RPMI7951 (cell line): ENCODE measurements at regions not wholly inside any gene's neighbourhood (a gene's known extent, or its start where the extent isn't known, plus 50 kb on each side); places are given as distances from the start of the nearest gene placed in this dataset.
A peak's percentile ranks its signal among the peaks of the same experiment; 100 is the strongest.
"Not testable (repeated sequence)": the region's sequence is repeated elsewhere in the genome, so short reads cannot be mapped to it uniquely, and the experiment has no call there.

Experiments
- DNase-seq: peaks from one replicate; pipeline ENCODE4 v3.0.0-alpha.2; 2012; ENCODE audit warnings: low read depth

DNA sequence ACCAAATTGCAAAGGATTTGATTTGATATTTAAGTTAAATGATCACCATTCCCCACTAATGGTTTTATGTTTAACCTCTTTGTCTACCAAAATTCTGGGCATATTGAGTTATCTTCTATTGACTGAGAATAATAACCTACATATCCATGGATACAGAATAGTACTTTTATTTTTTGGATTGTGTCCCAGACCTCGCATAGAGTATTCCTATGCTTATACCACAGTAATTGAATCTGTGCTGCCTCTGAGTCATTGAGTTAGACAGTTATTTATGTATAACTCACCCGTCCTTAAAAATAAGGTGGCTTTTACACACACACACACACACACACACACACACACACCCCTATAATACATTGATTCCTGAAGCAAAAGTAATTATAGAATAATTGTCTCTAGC lies 690.1 kb upstream of the BCHE start:
- DNase-seq: peak; percentile 4

GRCh38 chr3:166526881-166527280 lies 689.7 kb upstream of the BCHE start:
- no peak for DNase-seq

DNA sequence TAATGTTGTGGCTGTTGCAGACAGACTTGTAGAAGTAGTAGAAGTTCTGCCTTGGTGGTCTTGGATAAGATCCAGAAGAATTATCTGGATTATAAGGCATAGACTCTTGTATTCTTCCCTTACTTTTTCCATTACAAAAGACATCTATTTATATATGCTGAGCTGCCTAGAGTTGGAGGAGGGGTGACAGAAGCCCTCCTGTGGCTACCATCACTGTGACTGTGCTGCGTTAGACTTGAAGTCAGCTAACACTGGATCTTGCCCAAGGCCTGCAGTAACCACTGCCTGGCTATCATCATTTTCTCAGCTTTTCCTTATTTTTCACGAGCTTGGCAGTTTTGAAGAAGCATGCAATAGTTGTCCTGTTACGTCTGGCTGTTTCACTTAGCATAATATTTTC lies 684.8 kb upstream of the BCHE start:
- no peak for DNase-seq

DNA sequence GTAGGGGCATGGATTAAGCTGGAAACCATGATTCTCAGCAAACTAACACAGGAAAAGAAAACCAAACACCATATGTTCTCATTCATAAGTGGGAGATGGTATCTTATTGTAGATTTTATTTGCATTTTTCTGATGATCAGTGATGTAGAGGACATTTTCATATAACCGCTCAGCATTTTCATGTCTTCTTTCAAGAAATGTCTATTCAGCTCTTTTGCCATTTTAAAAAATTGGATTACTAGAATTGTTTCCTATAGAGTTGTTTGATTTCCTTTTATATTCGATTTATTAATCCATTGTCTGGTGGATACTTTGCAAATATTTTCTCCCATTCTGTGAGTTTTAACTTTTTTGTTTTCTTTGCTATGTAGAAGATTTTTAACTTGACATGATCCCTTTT lies 682.2 kb upstream of the BCHE start:
- DNase-seq: no peak

- DNase-seq: no peak
Observed at GRCh38 chr3:166518040-166518439, 680.8 kb upstream of the BCHE start.

DNA sequence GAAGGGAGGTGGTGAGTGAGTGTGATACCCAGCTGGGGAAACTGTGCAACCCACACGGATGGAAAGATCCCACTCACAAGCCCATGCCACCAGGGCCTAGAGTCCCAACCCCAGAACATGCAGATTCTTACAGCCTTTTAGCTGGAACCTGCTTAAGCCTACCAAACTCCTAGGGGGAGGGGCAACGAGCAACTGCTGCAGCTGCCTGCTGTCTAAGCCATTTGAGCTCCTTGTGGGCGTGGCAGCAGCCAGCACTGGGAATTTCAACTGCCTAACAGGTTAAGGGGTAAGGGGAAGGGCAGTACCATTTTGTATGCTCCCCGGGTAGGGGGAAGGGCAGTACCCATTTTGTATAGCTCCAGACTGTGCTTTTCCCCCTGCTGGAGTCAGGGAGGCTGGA lies 673.2 kb upstream of the BCHE start:
- DNase-seq: no peak

GRCh38 chr3:166500420-166500819 lies 663.2 kb upstream of the BCHE start:
- not testable (repeated sequence) for DNase-seq

- no peak for DNase-seq
Observed at GRCh38 chr3:166499636-166500035, 662.4 kb upstream of the BCHE start.

DNA sequence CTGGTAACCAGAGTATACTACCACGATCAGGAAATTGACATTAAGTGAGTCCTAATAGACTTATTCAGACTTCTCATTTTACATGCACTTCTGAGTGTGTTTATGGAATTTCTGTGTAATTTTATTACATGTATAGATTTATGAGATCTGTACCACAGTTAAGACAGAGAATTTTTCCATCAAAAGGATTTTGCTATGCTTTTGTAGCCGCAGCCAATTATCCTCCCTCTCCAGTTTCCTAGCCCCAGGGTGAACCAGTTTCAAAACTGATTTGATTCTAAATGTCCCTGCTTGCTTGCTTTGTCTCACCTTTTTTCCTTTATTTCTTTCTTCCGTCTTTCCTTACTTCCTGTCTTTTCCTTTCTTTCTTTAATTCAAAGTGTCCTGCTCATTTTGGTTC lies 661.2 kb upstream of the BCHE start:
- no peak for DNase-seq

GRCh38 chr3:166489826-166490225 lies 652.6 kb upstream of the BCHE start:
- DNase-seq: no peak

GRCh38 chr3:166488977-166489672 lies 651.9 kb upstream of the BCHE start:
- no peak for DNase-seq

DNA sequence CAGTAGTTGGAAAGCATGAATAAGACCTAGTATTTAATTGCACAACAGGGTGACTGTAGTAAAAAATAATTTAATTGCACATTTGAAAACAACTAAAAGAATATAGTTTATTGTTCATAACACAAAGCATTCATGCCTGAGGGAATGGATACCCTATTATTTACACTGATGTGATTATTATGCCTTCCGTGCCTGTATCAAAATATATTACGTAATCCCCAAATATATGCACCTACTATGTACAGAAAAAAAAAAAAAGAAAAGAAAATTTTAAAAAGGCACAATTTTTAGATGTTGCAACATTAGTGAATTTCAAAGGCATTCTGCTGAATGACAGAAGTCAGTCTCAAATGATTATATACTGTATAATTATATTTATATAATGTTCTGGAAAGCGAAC lies 647.2 kb upstream of the BCHE start:
- no peak for DNase-seq

DNA sequence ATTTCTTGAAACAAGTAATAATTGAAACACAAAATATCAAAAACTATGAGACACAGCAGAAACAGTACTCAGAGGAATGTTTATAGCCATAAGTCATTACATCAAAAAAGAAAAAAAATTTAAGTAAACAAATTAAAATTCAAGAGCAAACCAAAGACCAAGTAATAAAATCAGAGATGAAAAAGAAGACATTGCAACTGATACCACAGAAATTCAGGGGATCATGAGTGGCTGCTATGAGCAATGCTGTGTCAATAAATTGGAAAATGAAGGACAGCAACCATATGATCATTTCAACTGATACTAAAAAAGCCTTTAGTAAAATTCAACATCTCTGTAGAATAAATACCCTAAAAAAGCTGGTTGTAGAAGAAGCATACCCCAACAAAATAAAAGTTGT lies 644.1 kb upstream of the BCHE start:
- no peak for DNase-seq

- no peak for DNase-seq
Observed at GRCh38 chr3:166478356-166478755, 641.1 kb upstream of the BCHE start.

DNA sequence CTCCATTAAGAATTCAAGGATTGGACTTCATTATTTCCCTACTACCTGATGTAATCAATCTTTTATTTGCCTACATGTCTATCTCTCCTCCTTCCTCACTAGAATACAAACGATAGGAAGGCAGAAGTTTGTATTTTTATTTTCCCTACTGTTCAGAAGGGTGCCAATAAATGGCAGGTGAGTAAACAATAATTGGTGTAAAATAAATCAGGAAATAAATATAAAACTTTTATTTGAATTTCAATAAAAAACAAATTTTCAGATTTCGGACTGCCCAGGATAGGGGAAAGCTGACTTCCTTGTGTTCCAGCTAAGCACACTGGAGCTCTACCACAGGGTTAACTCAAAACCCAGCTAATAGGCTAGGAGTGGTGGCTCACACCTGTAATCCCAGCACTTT lies 636.3 kb upstream of the BCHE start:
- no peak for DNase-seq

- DNase-seq: no peak
Observed at GRCh38 chr3:166472015-166472414, 634.8 kb upstream of the BCHE start.

DNA sequence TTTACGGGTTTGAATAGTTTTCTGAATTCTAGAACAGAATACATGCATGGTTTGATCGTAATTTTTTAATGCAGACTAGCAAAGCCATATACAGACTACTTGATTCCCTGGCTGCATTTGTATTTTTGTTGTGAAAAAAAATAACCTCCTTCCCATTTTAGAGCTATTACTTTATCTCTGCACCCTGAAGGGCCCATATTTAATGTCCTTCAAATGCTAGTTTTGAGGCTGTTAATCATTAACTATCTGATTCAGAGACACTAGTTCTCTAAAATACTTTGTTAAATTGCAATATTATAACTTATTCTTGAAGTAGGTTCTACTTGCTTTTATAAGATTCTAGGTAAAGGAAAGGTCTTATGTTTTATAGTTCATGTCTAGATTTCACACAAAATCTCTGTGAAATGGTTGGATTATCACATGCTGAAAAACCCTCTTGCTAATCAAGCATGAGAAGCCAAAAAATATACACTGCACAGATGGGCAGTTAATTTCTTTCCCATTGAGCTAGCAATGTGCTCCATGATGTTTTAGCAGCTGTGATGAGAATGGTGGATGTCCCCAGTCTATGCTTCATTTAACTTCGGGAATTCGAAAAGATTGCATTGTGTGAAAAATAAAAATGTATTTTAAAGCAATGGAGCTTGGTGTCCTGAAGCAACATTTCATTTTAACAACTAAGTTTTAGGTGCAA lies 634.0 kb upstream of the BCHE start:
- DNase-seq: no peak

DNA sequence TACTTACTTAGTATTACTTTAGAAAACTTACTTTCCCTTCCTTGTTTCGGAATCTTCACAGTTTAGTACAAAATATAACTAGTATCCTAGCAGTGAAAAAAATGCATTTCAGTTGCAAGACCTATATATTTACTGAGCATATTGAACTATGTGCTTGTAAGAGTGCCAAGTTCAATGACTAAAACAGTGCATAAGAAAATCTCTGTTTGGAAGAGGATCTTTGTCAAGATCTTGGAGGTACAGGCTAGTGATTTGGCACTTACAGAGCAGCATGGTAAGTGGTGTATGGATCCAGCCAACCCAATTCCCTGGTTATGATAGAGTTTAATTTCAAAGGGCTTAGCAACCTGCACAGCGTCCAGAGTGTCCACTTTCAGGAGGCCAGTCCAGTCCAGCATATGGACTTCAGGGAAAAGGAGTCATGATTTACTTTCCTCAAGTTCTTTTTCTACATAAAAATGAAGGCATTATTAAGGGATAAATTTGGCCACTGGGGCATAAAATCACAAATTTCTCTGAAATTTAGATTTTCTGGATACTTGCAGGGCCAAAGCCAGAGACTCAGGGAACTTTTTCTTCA lies 625.8 kb upstream of the BCHE start:
- DNase-seq: no peak

DNA sequence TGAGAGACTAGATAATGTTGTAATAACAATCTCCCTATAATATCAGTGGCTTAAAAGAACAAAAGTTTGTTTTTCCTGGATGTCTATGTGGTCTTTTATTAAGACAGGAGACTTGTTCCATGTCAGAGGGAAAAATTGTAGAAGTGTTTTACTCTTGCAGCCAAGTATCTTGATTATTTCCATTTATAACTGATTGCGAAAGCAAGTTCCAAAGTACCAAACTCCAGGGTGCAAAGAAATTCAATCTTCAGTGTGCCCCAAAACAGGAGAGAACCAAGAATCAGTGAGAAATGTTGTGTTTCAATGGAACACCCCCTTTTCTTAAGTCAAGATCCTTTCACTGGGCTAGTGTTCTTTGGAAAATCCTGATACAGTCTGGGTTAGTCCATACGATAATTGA lies 624.4 kb upstream of the BCHE start:
- no peak for DNase-seq

- no peak for DNase-seq
Observed at GRCh38 chr3:166457382-166457781, 620.2 kb upstream of the BCHE start.

DNA sequence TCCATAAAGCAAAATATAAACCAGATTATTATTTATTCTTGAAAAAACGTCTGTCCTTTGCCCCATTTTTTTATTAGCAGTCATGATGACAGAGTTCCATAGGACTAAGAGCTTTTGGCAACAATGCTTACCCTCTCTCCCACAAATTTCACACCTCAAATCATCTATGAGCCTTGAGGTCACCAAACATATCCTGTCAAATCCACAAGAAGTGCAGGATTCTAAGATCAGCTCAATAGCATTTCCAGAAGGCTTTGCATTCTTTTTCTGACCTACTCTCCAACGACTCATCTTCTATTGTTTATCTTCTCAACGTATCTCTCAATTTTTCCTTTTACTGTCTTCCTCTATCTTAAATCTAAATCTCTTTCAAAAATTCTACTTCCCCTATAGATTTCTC lies 619.1 kb upstream of the BCHE start:
- DNase-seq: no peak

DNA sequence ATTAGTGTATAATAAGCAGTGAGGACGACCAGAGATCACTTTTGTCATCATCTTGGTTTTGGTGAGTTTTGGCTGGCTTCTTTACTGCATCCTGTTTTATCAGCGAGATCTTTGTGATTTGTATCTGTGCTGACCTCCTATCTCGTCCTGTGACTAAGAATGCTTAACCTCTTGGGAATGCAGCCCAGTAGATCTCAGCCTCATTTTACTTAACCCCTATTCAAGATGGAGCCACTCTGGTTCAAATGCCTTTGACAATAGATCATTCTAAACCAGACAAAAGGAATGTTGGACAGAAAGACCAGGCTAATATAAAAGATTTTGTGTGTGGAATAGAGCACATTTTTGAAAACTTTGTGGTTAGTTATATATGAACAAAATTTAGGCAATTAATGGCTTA lies 618.5 kb upstream of the BCHE start:
- DNase-seq: peak; percentile 44

DNA sequence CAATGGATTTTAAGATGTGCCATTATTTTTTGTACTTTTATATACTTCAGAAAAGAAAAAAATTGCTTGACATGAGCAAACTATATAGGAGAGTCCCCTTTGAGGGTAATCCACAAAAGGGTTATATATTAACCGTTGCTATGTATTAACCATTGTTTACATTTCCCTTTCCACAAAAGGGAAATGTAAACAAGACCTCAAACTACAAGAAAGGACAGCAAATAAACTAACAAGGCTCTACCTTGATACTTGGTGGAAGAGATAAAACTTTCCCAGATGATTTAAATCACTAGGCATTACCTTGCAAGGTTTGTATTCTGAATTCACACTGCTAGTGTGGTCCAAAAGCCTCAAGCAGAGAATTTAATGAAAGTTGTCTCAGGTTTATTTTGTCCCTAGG lies 616.3 kb upstream of the BCHE start:
- no peak for DNase-seq

DNA sequence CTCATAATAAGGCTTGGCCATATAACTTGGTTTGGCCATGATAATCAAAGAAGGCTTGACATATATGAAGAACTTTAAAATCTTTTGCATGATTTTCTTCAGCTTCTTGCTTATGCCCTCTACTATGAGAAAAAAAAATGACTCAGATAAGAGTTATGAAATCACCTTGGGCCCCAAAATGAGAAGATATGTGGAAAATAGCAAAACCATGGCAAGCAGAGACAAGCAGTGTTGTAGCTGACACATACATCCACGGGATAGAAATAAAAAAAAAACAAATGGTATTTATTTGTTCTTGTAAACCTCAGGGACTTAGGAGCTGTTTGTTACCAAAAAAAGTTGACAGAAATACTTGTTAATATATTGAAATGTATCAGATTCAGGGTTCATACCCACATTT lies 614.8 kb upstream of the BCHE start:
- DNase-seq: no peak
